WERI-Rb-1 (cell line): ENCODE measurements at regions not wholly inside any gene's neighbourhood (a gene's known extent, or its start where the extent isn't known, plus 50 kb on each side); places are given as distances from the start of the nearest gene placed in this dataset.

ENCODE experiments used
- DNase-seq: peaks from one replicate; pipeline ENCODE4 v3.0.0-alpha.2; 2020
- H3K27ac ChIP-seq: fragments of 250-450 bp; sonication (Bioruptor Pico); 2 replicates; pipeline ENCODE4 v1.5.1; 2020; ENCODE audit warnings: mild to moderate bottlenecking, moderate library complexity
- H3K27me3 ChIP-seq: fragments of 250-450 bp; sonication (Bioruptor Pico); 2 replicates; pipeline ENCODE4 v1.5.1; 2021; ENCODE audit warnings: mild to moderate bottlenecking, low read depth, moderate library complexity; ENCODE audit not compliant: insufficient read depth, severe bottlenecking
- H3K36me3 ChIP-seq: fragments of 250-450 bp; sonication (Bioruptor Pico); 2 replicates; pipeline ENCODE4 v1.5.1; 2020; ENCODE audit warnings: mild to moderate bottlenecking, moderate library complexity
- H3K4me3 ChIP-seq: 2 replicates; pipeline ENCODE4 v1.5.1; 2011; ENCODE audit warnings: low read depth, mild to moderate bottlenecking, control low read depth, low read length
- H3K9me3 ChIP-seq: fragments of 250-450 bp; sonication (Bioruptor Pico); 2 replicates; pipeline ENCODE4 v1.5.1; 2021; ENCODE audit warnings: mild to moderate bottlenecking, moderate library complexity; ENCODE audit not compliant: severe bottlenecking
- CTCF ChIP-seq: IDR thresholded peaks from 2 replicates; pipeline ENCODE4 v1.5.1; 2011; ENCODE audit warnings: low read depth, mild to moderate bottlenecking, control low read depth, inconsistent platforms, low read length

- DNase-seq: no peak
- no peak overlapping the region for H3K4me3 ChIP-seq
- no peak for TF ChIP-seq CTCF
- no peaks in the 10 kb centered on the region for H3K36me3 ChIP-seq
- peaks cover 4% of the 10 kb centered on the region for H3K27me3 ChIP-seq
- H3K9me3 ChIP-seq: no peaks in the 10 kb centered on the region
- no peak overlapping the region for H3K27ac ChIP-seq
Observed at GRCh38 chr2:123864416-123864815, 160.7 kb upstream of the CNTNAP5 start.

DNA sequence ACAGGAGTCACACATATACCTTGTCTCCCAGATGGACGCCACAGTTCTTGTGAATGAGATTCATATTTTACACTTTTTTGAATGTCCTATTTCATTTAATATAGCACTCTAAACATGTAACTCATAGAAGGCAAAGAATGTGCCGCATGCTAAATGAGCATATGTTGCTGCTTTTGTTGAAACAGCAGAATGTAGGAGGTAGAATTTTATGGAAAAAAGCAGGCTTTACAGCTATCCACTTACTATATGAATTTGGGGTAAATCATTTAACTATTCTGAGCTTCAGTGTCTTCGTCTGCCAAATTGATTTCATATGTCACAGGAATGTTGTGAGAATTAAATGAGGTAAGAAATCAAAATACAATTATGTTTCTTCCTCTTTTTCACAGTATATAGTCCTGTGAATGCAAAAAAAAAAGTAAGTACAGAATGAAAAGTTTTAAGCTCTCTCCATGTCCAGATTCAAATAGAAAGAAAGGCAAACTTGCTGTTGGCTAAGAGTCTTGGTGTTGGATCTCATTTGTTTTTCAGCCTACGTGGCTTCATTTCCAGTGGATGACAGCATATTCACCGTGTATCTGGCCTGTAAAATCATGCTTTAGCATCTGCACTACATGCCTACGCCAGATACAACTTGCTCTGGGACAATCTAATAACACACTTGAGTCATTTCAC is 154.7 kb upstream of the CNTNAP5 start:
- Histone ChIP-seq H3K9me3 (no peaks in the 10 kb centered on the region), H3K4me3 (no peak overlapping the region), H3K27ac (no peak overlapping the region), H3K36me3 (no peaks in the 10 kb centered on the region), H3K27me3 (peaks cover 4% of the 10 kb centered on the region)
- no peak for TF ChIP-seq CTCF
- no peak for DNase-seq

- Histone ChIP-seq H3K9me3 (no peaks in the 10 kb centered on the region), H3K27ac (no peak overlapping the region), H3K4me3 (no peak overlapping the region), H3K36me3 (no peaks in the 10 kb centered on the region), H3K27me3 (peaks cover 4% of the 10 kb centered on the region)
- no peak for TF ChIP-seq CTCF
- DNase-seq: no peak
Observed at GRCh38 chr2:123870881-123871276, 154.2 kb upstream of the CNTNAP5 start.

DNA sequence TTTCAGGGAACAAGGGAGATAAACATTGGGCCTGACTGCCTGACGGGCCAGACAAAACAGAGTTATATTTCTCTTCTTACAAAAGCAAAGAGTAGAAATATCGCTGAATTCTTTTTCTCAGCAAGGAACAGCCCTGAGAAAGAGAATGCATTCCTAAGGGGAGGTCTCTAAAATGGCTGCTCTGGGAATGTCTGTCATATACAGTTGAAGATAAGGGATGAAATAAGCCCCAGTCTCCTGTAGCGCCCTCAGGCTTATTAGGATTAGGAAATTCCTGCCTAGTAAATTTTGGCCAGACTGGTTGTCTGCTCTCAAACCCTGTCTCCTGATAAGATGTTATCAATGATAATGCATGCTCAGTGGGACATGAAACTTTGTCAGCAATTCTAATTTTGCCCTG is 134.9 kb upstream of the CNTNAP5 start:
- Histone ChIP-seq H3K9me3 (peaks cover 10% of the 10 kb centered on the region), H3K4me3 (no peak overlapping the region), H3K27me3 (no peaks in the 10 kb centered on the region), H3K27ac (no peak overlapping the region), H3K36me3 (no peaks in the 10 kb centered on the region)
- DNase-seq: no peak
- no peak for TF ChIP-seq CTCF

DNA sequence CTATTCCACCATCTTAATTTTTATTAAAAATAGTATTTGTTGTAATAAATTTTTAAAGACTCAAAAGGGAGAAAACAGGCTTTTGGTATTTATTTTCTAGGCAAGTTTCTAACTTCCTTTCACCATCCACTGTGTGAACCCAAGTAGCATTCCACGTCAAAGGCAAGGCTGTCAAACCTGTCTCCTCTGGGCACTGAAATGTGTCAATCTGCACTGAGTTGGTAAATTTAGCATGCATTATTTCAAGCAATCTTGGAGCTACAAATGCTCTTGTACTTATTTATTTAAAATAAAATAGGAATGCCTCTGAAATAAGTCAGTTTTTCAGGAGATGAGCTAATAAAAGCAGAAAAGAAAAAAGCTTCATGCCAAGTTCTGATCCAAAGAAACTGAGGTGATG is 130.9 kb upstream of the CNTNAP5 start:
- Histone ChIP-seq H3K4me3 (no peak overlapping the region), H3K36me3 (no peaks in the 10 kb centered on the region), H3K27me3 (no peaks in the 10 kb centered on the region), H3K27ac (no peak overlapping the region), H3K9me3 (peaks cover 10% of the 10 kb centered on the region)
- DNase-seq: no peak
- no peak for TF ChIP-seq CTCF

DNA sequence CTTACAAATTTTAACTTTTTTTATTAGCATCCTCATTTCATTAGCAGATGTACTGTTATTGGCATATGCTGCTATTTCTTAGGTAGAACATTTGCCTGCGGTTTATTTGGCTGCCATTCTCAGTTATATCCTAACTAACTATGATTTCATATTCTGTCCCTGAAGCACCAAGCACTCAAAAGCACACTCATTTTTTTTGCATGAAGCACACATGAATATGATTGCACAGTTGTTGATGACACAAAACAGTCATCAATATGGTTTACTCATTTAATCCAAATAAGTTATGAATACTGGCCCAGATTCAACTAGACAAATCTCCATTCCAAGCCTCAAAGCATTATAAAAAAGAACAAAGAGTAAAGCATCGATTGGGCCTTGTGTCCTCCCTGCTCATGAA is 129.4 kb upstream of the CNTNAP5 start:
- Histone ChIP-seq H3K4me3 (no peak overlapping the region), H3K9me3 (no peaks in the 10 kb centered on the region), H3K27me3 (no peaks in the 10 kb centered on the region), H3K36me3 (no peaks in the 10 kb centered on the region), H3K27ac (no peak overlapping the region)
- no peak for DNase-seq
- TF ChIP-seq CTCF: no peak
